SK-N-MC (cell line): ENCODE measurements at regions not wholly inside any gene's neighbourhood (a gene's known extent, or its start where the extent isn't known, plus 50 kb on each side); places are given as distances from the start of the nearest gene placed in this dataset.

Source experiments
- DNase-seq: peaks from one replicate; pipeline ENCODE4 v3.0.0-alpha.2; 2011; ENCODE audit warnings: low read depth, low spot score
- H3K27ac ChIP-seq: fragments of 200-600 bp; sonication (generic); 2 replicates; pipeline ENCODE4 v1.5.1; 2016; ENCODE audit warnings: mixed run types
- H3K36me3 ChIP-seq: fragments of 200-600 bp; sonication (generic); 2 replicates; pipeline ENCODE4 v1.6.1; 2017; ENCODE audit warnings: antibody characterized with exemption, low read length, mixed read lengths; ENCODE audit not compliant: insufficient read depth
- H3K4me3 ChIP-seq: fragments of 200-600 bp; sonication (generic); 2 replicates; pipeline ENCODE4 v1.5.1; 2016
- H3K9ac ChIP-seq: fragments of 200-600 bp; sonication (generic); 2 replicates; pipeline ENCODE4 v1.8.0; 2017; ENCODE audit warnings: mixed run types, mixed read lengths; ENCODE audit not compliant: insufficient read length
- H3K9me3 ChIP-seq: fragments of 200-600 bp; sonication (generic); 2 replicates; pipeline ENCODE4 v1.6.1; 2017; ENCODE audit warnings: low read depth, mild to moderate bottlenecking, antibody characterized with exemption, low read length, moderate library complexity, mixed read lengths
- EZH2 ChIP-seq: fragments of 200-600 bp; sonication (generic); IDR thresholded peaks from one replicate; pipeline ENCODE4 v1.6.1; 2017; ENCODE audit warnings: antibody characterized with exemption
- FOXP2 ChIP-seq: optimal IDR thresholded peaks from 2 replicates; pipeline ENCODE3; 2011; ENCODE audit warnings: mild to moderate bottlenecking, moderate library complexity; ENCODE audit not compliant: insufficient read depth; ENCODE audit errors: extremely low read length, control extremely low read depth
- POLR2AphosphoS5 ChIP-seq: IDR thresholded peaks from 2 replicates; pipeline ENCODE4 v1.6.1; 2012; ENCODE audit warnings: mild to moderate bottlenecking, low read depth, low read length, borderline replicate concordance

DNA sequence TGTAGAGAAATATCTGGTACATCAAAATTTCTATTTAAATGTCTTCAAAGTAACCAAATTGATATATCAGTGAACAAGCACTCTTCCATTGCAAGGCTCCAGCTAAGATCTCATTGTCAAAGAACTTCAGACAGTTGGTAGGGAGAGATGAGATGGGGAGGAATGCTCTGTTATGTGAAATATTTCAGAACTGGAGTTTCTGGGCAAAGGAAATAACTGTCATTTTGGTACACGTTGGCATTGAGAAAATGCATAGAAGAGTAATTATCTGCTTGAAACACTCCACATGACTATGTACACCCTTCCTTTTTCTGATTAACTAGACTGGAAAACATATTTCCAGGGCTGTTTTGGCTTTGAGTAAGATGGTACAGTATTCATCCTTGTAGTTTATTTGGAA is 297.5 kb upstream of the RASGRP1 start:
- Histone ChIP-seq H3K9ac (no peak overlapping the region), H3K36me3 (no peaks in the 10 kb centered on the region), H3K27ac (no peak overlapping the region), H3K9me3 (no peaks in the 10 kb centered on the region), H3K4me3 (no peak overlapping the region)
- no peak for DNase-seq
- TF ChIP-seq FOXP2 (no peak), EZH2 (no peak), POLR2AphosphoS5 (no peak)

DNA sequence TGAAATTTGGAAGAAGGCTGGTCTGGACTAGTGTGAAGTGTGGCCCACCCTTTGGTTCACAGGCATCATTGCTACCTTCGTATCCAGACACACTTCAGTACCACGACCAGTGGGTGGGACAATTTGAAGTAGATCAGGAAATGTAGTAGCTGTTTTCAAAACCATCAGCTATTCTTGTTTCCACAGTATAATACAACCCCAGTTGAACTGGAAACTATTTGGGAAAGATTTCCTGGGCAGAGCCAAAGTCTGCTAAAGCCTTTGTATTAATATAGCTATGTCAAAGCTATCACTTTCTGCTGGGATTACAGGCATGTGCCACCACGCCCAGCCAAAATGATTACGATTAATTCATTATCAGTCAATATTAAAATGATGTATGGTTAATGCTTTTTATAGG is 298.8 kb upstream of the RASGRP1 start:
- no peak for TF ChIP-seq POLR2AphosphoS5
- no peak for TF ChIP-seq FOXP2
- TF ChIP-seq EZH2: no peak
- H3K36me3 ChIP-seq: no peaks in the 10 kb centered on the region
- no peak overlapping the region for H3K27ac ChIP-seq
- no peak overlapping the region for H3K4me3 ChIP-seq
- H3K9ac ChIP-seq: no peak overlapping the region
- no peak for DNase-seq
- H3K9me3 ChIP-seq: no peaks in the 10 kb centered on the region

DNA sequence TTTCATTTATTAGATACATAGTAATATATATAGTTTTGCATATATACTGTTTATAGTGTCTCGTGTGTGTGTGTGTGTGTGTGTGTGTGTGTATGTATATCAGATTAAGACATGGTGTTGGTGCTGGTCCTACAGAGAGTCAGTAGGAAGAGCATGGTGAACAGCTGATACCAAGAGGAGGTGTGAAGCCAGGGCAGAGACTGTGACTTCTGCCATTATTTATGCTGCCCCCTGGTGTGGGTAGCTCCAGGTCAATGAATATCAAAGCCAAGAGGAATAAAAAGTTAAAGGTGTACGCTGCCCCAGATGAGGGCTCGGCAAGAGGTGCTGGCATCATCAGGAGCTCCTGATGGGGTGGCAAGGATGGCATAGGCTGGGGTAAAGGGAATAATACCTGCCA is 299.5 kb upstream of the RASGRP1 start:
- H3K36me3 ChIP-seq: no peaks in the 10 kb centered on the region
- DNase-seq: no peak
- no peak for TF ChIP-seq EZH2
- no peak for TF ChIP-seq POLR2AphosphoS5
- no peak for TF ChIP-seq FOXP2
- H3K4me3 ChIP-seq: no peak overlapping the region
- H3K9ac ChIP-seq: no peak overlapping the region
- no peak overlapping the region for H3K27ac ChIP-seq
- no peaks in the 10 kb centered on the region for H3K9me3 ChIP-seq

DNA sequence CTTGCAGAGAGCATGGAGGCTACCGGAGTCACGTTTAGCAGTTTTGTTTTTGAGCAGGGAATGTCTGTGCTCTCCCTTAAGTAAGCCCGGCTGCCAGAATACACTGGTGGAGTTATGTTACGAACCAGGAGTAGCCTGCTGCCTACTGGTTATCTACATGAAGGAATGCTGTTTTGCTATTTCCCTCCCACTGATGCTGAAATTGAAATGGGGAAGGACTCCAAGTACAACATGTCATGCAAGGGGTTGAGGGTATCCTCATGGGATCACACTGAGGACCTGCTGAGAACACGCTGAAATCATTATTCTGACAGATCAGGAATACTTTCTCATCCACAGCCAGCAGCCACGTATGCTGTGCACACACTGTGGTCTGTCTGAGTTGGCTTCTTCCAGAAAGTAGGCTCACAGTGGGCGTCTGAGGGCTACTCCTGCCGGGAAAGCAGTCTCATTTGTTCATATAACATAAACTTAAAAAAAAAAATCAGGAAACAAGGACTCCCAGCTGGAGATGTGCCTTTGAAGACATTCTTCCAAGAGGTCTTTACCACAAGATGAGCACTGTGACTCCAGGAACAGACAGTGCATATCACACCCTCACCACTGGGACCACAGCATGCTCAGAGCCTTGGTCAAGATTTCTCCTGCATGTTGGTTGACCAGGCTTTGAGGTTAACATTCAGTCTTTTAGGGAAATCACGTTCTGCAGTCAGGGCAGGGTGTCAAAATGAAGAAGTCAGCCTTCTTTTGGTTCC is 300.4 kb upstream of the RASGRP1 start:
- H3K4me3 ChIP-seq: no peak overlapping the region
- H3K27ac ChIP-seq: no peak overlapping the region
- no peak for TF ChIP-seq EZH2
- TF ChIP-seq POLR2AphosphoS5: no peak
- TF ChIP-seq FOXP2: no peak
- no peaks in the 10 kb centered on the region for H3K36me3 ChIP-seq
- no peak for DNase-seq
- no peaks in the 10 kb centered on the region for H3K9me3 ChIP-seq
- H3K9ac ChIP-seq: no peak overlapping the region

DNA sequence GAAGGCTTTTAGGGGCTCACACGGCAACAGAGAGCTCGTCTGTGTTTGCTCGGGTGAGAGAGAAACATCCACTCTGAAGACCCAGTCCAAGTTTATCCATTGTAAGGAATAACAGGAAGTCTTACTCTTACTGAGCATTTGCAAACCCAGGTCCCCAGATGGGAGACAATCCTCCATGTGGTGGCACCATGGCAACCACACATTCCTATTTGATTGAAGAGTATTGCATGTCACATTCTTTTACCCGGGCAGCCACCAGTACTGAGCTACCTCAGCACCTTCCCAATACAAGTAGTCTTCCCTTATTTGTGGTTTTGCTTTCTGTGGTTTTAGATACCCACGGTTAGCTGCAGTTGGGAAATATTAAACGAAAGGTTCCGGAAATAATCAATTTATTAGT is 302.9 kb upstream of the RASGRP1 start:
- H3K4me3 ChIP-seq: no peak overlapping the region
- no peak overlapping the region for H3K9ac ChIP-seq
- no peaks in the 10 kb centered on the region for H3K36me3 ChIP-seq
- DNase-seq: no peak
- TF ChIP-seq POLR2AphosphoS5 (no peak), EZH2 (no peak), FOXP2 (no peak)
- H3K9me3 ChIP-seq: no peaks in the 10 kb centered on the region
- H3K27ac ChIP-seq: no peak overlapping the region

DNA sequence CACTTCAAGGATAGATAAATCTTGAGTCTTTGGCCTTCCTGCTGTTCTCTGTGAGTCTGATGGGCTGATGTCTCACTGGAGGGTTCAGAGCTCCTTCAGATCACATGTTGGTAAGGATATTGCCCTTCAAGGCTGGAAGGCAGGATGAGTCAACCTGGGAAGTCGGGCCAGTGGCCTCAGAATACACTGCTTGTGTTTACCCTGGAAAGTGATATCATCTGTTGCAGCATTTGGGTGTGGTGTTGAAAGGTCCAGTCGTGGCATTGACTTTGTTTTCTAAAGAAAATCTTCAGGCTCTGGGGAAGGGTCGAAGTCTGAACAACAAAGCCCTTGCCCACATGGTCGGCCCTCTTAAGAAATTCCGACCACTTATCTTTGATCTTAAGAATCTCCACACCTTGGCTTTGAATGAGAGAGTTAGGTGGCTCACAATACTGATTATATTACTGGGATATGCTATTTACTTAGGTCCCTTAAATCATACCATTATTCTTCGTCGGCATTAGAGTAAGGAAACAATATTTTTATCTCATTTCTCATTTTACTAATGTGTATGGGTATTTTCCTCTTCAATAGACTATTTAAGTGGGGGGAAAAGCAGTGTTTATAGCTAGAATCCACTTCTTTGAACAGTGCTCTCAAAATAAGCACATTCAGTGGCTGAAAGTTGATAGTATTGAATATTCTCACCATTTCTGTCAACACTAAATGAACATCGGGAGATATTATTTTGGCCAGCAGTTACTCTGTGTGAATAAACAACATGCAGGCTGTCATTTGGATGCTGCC is 303.9 kb upstream of the RASGRP1 start:
- H3K27ac ChIP-seq: no peak overlapping the region
- no peak for DNase-seq
- TF ChIP-seq POLR2AphosphoS5 (no peak), EZH2 (no peak), FOXP2 (no peak)
- H3K4me3 ChIP-seq: no peak overlapping the region
- H3K9me3 ChIP-seq: no peaks in the 10 kb centered on the region
- no peaks in the 10 kb centered on the region for H3K36me3 ChIP-seq
- no peak overlapping the region for H3K9ac ChIP-seq

DNA sequence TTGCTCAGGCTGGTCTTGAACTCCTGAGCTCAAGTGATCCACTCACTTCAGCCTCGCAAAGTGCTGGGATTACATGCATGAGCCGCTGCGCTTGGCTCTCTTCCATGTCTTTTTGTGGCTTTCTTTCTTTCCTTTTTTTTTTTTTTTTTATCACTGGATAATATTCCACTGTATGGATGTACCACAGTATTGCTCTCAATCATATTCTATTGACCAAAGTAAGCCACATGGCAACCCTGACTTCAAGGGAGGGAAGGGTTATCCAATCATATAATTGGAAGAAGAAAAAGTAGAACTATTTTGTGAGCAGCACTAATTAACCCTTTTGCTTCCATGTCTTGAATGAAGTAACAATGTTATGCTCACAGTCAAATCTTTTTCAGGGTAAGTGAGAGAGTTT is 307.0 kb upstream of the RASGRP1 start:
- Histone ChIP-seq H3K9me3 (no peaks in the 10 kb centered on the region), H3K9ac (no peak overlapping the region), H3K27ac (no peak overlapping the region), H3K4me3 (no peak overlapping the region), H3K36me3 (no peaks in the 10 kb centered on the region)
- TF ChIP-seq EZH2 (no peak), POLR2AphosphoS5 (no peak), FOXP2 (no peak)
- DNase-seq: no peak

DNA sequence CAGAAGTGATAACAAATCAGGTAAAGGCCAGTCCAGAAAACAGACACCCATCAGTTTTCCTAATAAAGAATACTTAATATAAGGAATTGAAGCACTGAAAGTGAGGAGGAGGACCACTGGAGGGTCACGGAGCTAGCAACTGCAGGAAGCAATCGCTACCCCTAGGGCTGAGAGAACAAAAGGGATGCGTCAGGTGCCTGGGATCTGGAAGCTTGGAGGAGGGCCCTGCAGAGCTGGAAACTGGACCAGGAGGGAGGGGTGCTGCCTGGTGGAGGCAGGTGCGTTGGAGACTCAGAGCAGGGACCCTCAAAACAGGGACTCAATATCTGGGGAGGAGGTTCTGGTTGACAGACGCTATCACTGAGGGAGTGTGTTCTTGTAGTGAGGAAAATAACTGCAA is 308.1 kb upstream of the RASGRP1 start:
- no peak overlapping the region for H3K9ac ChIP-seq

More for the DNA sequence above, 308.1 kb upstream of the RASGRP1 start:
- H3K9me3 ChIP-seq: no peaks in the 10 kb centered on the region
- no peak overlapping the region for H3K4me3 ChIP-seq
- no peaks in the 10 kb centered on the region for H3K36me3 ChIP-seq
- no peak for DNase-seq
- no peak overlapping the region for H3K27ac ChIP-seq
- TF ChIP-seq EZH2: no peak
- TF ChIP-seq FOXP2: no peak
- no peak for TF ChIP-seq POLR2AphosphoS5
